GM18873 (cell line): ENCODE measurements at regions not wholly inside any gene's neighbourhood (a gene's known extent, or its start where the extent isn't known, plus 50 kb on each side); places are given as distances from the start of the nearest gene placed in this dataset.

Experiments
- ATAC-seq: cut with Tn5 transposase; IDR thresholded peaks from one replicate; pipeline ENCODE4 v1.9.1; 2021; ENCODE audit warnings: mild to moderate bottlenecking, moderate library complexity, moderate number of reproducible peaks; ENCODE audit not compliant: unreplicated experiment, low FRiP score

- no peak for ATAC-seq
Measured at GRCh38 chrX:9087271-9088040, 53.5 kb upstream of the FAM9B start.

DNA sequence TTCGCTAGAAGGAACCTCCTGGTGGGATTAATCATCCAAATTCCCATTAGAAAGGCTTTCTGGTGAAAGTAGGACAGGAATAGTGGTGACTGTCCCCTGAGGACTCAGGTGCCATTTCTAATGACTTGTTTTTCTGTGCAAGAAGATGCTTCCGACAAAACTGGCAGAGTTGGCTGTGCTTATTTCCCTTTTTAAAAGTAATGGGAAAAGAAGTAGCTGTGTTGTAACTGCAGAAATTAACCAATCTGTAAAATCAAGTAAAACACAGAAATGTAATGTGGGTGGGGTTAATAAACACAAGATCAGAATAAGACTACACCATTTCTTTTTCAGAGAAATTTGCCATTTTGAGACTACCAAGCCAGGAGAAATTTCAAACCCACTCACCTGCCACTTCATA, 55.0 kb upstream of the FAM9B start:
- no peak for ATAC-seq

GRCh38 chrX:9090766-9091165, 56.8 kb upstream of the FAM9B start:
- no peak for ATAC-seq

- ATAC-seq = no peak
Measured at GRCh38 chrX:9091258-9091657, 57.3 kb upstream of the FAM9B start.

DNA sequence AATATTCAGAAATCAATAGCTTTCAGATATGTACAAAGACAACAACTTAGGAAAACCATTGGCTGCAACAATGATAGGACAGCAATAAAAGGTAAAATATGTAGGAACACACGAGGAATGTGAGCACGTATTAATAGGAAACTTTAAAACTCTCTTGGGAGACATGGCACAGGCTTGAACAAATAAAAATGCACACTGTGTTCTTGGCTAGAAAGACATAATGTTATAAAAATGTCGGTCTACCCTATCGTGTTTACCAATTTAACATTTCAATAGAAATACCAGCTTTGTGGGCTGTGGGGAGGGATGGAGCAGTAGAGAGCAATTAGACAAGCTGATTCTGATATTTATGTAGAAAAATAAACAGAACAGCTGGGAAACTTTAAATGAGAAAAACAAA, 69.0 kb upstream of the FAM9B start:
- ATAC-seq = no peak

- ATAC-seq = no peak
Measured at GRCh38 chrX:9108054-9108453, 74.1 kb upstream of the FAM9B start.

DNA sequence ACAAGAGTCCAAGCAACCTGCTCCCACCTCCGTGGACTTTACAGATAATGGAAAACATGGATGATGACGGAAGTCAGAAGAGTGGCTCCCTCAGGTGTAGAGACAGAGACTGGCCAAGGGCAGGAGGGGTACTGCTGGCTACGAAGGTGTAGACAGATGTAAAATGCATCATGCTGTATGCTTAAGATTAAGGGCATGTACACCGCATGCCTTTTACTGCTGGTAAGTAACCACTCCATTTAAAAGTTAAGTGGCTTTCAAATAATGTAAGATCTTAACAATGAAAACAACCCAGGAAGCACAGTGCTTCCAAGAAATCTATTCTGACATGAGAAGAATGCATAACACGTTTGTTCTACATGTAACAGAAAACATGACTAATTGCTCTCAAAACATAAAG, 76.9 kb upstream of the FAM9B start:
- no peak for ATAC-seq

GRCh38 chrX:9114245-9114644, 80.3 kb upstream of the FAM9B start:
- ATAC-seq = no peak

GRCh38 chrX:9117851-9118250, 83.9 kb upstream of the FAM9B start:
- ATAC-seq = no peak

DNA sequence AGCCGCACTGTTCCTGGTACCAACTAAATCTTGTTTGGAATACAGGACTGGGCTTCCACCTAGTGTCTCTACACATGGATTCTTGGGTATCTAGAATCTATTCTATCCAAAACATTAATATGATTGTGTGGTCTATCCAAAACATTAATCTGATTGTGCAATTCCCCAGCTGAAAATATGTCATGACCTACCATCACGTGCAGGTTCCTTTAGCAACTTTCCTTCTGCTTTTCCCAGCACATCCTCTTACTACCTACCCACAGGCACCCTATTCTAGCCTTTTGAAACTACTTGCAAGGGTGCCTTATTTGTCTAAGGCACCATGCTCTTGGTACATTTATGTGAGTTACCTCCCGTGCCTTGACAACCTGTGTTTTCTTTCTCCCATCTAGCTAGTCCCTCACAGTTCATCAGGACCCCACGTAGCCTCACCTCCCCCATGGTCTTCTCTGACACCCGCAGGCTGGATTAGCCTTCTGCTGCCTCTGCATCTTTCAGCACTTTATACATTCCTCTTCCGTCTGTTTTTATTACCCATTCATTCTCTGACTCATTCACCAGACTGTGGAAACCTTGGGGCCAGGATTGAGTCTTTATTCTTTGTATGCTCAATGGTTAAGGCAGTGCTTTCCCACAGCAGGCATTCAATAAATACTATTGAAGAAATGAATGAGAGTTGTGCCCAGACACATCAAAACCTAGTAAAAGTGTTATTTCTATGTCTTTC, 88.8 kb upstream of the FAM9B start:
- no peak for ATAC-seq

- ATAC-seq = no peak
Measured at GRCh38 chrX:9127986-9128385, 94.1 kb upstream of the FAM9B start.

DNA sequence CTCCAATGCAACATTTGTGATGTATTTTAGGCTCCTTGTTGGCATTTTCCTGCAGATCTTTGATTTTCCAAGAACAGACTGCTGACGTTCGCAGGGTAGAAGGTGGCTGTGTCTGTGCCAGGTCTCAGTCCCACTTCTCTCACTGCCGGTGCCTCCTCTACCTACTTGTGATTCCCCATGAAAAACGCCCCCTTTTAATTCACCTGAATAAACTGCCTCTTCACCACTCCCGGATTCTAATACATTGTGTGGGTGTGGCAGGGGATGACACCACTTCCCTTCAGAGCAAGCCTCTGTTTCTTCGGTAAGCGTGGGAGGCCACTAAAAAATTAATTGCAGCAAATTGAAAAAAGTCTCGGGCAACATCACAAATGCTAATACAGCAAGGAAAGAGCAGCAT, 96.1 kb upstream of the FAM9B start:
- no peak for ATAC-seq

- no peak for ATAC-seq
Measured at GRCh38 chrX:9131066-9131465, 97.1 kb upstream of the FAM9B start.

GRCh38 chrX:9132036-9132638, 98.2 kb upstream of the FAM9B start:
- ATAC-seq = no peak

DNA sequence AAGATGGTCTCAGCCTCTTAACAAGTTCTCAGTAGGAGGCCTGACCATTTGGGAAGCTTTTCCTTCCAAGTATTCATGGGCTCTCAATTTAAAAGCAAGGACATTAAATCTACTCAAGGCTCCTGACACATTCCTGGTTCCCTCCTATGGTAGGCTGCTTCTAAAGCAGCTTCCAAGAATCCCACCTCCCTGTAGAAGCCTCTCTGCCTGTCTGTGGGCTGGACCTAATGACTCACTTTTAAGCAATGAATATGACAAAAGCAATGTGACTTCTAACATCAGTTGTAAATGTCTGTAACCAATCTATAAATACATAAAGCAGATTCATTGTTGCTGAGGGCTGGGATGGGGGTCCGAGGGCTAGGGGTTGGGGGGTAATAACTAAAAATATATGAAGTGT, 99.5 kb upstream of the FAM9B start:
- no peak for ATAC-seq

- no peak for ATAC-seq
Measured at GRCh38 chrX:9134366-9134765, 100.4 kb upstream of the FAM9B start.

- ATAC-seq = no peak
Measured at GRCh38 chrX:9135901-9136510, 102.1 kb upstream of the FAM9B start.

DNA sequence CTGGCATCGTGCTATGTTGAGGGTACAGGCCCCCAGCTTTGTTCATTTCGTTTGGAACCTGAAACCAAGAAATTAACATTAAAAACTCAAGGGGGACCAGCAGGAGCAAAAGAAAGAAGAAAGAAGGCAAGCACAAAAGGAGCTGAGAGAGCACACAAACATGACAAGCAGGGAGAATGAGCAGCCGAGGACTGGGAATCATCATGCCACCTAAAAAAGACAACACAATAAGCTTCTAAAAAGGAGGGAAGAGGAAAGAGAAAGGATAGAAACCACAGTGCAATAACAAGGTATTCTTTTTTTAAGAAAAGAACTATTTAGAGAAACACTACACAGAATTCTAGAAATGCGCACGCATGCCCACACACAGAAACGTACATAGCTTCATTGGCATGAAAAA, 103.2 kb upstream of the FAM9B start:
- no peak for ATAC-seq

- no peak for ATAC-seq
Measured at GRCh38 chrX:9141496-9141895, 107.6 kb upstream of the FAM9B start.

DNA sequence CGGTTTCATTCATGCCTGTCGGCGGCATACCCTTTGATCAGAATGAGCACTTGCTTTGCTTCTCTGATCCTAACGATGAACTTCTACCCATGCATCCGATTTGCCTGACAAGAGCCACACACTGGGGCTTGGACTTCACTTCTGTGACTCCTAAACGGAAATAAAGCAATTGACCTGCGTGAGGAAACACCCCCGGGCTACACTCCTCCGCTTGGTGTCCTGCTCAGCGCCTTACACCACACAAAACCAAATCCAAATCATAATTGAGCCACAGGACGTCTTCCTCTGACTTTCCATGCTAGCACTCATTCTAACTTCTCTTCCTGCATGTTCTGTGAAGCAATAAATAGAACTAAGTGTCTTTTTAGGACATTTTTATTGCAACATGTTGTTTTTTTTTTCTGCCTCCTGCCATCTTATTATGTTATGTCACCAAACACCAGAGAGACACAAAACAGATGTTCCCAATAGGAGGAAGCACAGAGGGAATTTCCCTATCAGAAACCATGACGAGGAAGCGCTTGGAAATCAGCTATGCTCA, 110.8 kb upstream of the FAM9B start:
- ATAC-seq = no peak

- no peak for ATAC-seq
Measured at GRCh38 chrX:9146657-9147056, 112.7 kb upstream of the FAM9B start.
